Mesendoderm (in vitro differentiated cells): ENCODE measurements at regions not wholly inside any gene's neighbourhood (a gene's known extent, or its start where the extent isn't known, plus 50 kb on each side); places are given as distances from the start of the nearest gene placed in this dataset.
A peak's percentile ranks its signal among the peaks of the same experiment; 100 is the strongest.

Source experiments
- DNase-seq: peaks from one replicate; pipeline ENCODE4 v3.0.0; 2013
- H2AK5ac ChIP-seq: 2 replicates; pipeline ENCODE4 v1.6.1; 2013; ENCODE audit warnings: low read length, inconsistent platforms
- H2BK120ac ChIP-seq: 2 replicates; pipeline ENCODE4 v1.6.1; 2013; ENCODE audit warnings: low read depth, mild to moderate bottlenecking, low read length, moderate library complexity, mixed read lengths
- H2BK15ac ChIP-seq: replicated peaks from 2 replicates; pipeline ENCODE4 v1.6.1; 2013; ENCODE audit warnings: low read depth, mild to moderate bottlenecking, moderate library complexity
- H2BK5ac ChIP-seq: 2 replicates; pipeline ENCODE4 v1.6.1; 2013; ENCODE audit warnings: low read length, inconsistent platforms
- H3K18ac ChIP-seq: 2 replicates; pipeline ENCODE4 v1.6.1; 2013; ENCODE audit warnings: mild to moderate bottlenecking, low read length, mixed read lengths
- H3K23ac ChIP-seq: one replicate; pipeline ENCODE4 v1.6.1; 2013; ENCODE audit warnings: low read length
- H3K27ac ChIP-seq: 2 replicates; pipeline ENCODE4 v1.5.1; 2013; ENCODE audit warnings: low read depth, mild to moderate bottlenecking, inconsistent platforms, low read length, moderate library complexity
- H3K27me3 ChIP-seq: 2 replicates; pipeline ENCODE4 v1.6.1; 2013; ENCODE audit warnings: low read length, control low read depth, mild to moderate bottlenecking, inconsistent platforms; ENCODE audit not compliant: insufficient read depth, poor library complexity
- H3K36me3 ChIP-seq: 2 replicates; pipeline ENCODE4 v1.6.1; 2013; ENCODE audit warnings: low read length, inconsistent platforms; ENCODE audit not compliant: control insufficient read depth, insufficient read depth
- H3K4ac ChIP-seq: one replicate; pipeline ENCODE4 v1.6.1; 2013; ENCODE audit warnings: low read depth, mild to moderate bottlenecking, low read length, moderate library complexity
- H3K4me1 ChIP-seq: 2 replicates; pipeline ENCODE4 v1.6.1; 2013; ENCODE audit warnings: low read depth, low read length, inconsistent platforms; ENCODE audit not compliant: control insufficient read depth
- H3K4me2 ChIP-seq: 2 replicates; pipeline ENCODE4 v1.6.1; 2013; ENCODE audit warnings: low read length
- H3K4me3 ChIP-seq: 2 replicates; pipeline ENCODE4 v1.5.1; 2013; ENCODE audit warnings: mild to moderate bottlenecking, low read length
- H3K56ac ChIP-seq: one replicate; pipeline ENCODE4 v1.6.1; 2013; ENCODE audit warnings: low read length
- H3K79me1 ChIP-seq: 2 replicates; pipeline ENCODE4 v1.6.1; 2013; ENCODE audit warnings: low read length, inconsistent platforms
- H3K79me2 ChIP-seq: 2 replicates; pipeline ENCODE4 v1.6.1; 2013; ENCODE audit warnings: mild to moderate bottlenecking, low read length; ENCODE audit not compliant: control insufficient read depth, insufficient read depth
- H3K9ac ChIP-seq: 2 replicates; pipeline ENCODE4 v1.6.1; 2013; ENCODE audit warnings: low read length, inconsistent platforms
- H4K5ac ChIP-seq: one replicate; pipeline ENCODE4 v1.6.1; 2013; ENCODE audit warnings: low read length
- H4K8ac ChIP-seq: one replicate; pipeline ENCODE4 v1.6.1; 2013; ENCODE audit warnings: low read depth, mild to moderate bottlenecking, control low read depth, low read length, moderate library complexity
- WGBS: extraction: QIAGEN DNeasy Blood & Tissue Kit; methylation state at CpG from one replicate; pipeline ENCODE4 v1.1.7; 2013; ENCODE audit warnings: low lambda C conversion rate, missing lambda C conversion rate; ENCODE audit not compliant: insufficient coverage; ENCODE audit errors: extremely low coverage; 5-methylcytosine and 5-hydroxymethylcytosine counted together

DNA sequence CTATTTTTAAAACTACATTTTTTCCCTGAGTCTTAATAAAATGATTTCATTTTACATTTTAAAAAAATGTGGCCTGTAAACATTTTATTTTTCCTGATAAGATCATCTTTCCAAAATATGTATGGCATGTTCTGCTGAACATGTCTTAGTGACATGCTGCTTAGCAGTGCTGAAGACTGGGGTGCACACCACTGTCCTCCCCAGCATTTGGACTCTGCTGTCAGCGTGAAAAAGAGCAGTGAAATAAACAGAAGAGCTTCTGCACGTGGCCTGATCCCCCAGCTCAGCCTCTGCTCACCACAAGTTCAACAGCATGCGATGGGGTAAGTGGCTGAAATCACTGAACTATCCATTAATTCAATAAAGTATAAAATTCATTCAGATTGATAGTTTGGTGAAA is 81.6 kb upstream of the ZNF521 start:
- Histone ChIP-seq H3K23ac (no peak overlapping the region), H2BK15ac (no peak overlapping the region), H4K8ac (no peak overlapping the region), H3K4me1 (no peaks in the 10 kb centered on the region), H3K9ac (no peak overlapping the region), H3K79me2 (no peaks in the 10 kb centered on the region), H3K36me3 (no peaks in the 10 kb centered on the region), H3K18ac (no peak overlapping the region), H3K4me2 (no peak overlapping the region), H2BK120ac (no peak overlapping the region), H2BK5ac (no peak overlapping the region), H4K5ac (no peak overlapping the region), H3K27me3 (no peaks in the 10 kb centered on the region), H3K4me3 (no peak overlapping the region), H3K56ac (no peak overlapping the region), H2AK5ac (no peak overlapping the region), H3K27ac (no peak overlapping the region), H3K4ac (no peak overlapping the region), H3K79me1 (no peaks in the 10 kb centered on the region)
- no CpG with 5 or more reads among the region's 3 CpGs for WGBS
- no peak for DNase-seq

DNA sequence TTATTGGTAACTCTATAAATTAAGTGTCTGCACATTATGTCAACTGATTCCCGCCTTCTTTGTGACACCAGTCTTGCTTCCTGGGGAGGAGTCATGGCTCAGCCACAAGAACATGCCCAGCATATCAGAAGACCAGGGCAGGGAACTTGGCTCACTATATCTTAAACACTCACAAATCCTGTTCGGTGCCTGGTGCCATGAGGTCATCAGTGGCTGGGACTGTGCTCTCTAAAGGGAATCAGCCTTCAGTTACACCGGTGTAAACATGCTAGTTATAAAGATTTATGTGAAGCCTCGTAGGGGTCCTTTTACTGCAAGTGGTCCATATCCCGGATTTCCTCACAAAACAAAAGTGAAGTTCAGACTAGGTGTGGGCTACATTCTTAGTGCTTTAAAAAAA is 73.1 kb upstream of the ZNF521 start:
- H2AK5ac ChIP-seq: no peak overlapping the region
- H3K56ac ChIP-seq: no peak overlapping the region
- no peaks in the 10 kb centered on the region for H3K79me2 ChIP-seq
- H2BK5ac ChIP-seq: no peak overlapping the region
- H3K4me1 ChIP-seq: peaks cover 3% of the 10 kb centered on the region
- no peak overlapping the region for H4K8ac ChIP-seq
- no peak overlapping the region for H3K18ac ChIP-seq
- no peak overlapping the region for H3K4me3 ChIP-seq
- no peak overlapping the region for H3K9ac ChIP-seq
- H4K5ac ChIP-seq: no peak overlapping the region
- no peak overlapping the region for H3K23ac ChIP-seq
- H3K4me2 ChIP-seq: no peak overlapping the region
- no peaks in the 10 kb centered on the region for H3K36me3 ChIP-seq
- no peak overlapping the region for H3K27ac ChIP-seq
- no peaks in the 10 kb centered on the region for H3K27me3 ChIP-seq
- H3K4ac ChIP-seq: no peak overlapping the region
- H2BK120ac ChIP-seq: no peak overlapping the region
- WGBS: no CpG with 5 or more reads among the region's 5 CpGs
- H2BK15ac ChIP-seq: no peak overlapping the region
- H3K79me1 ChIP-seq: no peaks in the 10 kb centered on the region
- DNase-seq: no peak

DNA sequence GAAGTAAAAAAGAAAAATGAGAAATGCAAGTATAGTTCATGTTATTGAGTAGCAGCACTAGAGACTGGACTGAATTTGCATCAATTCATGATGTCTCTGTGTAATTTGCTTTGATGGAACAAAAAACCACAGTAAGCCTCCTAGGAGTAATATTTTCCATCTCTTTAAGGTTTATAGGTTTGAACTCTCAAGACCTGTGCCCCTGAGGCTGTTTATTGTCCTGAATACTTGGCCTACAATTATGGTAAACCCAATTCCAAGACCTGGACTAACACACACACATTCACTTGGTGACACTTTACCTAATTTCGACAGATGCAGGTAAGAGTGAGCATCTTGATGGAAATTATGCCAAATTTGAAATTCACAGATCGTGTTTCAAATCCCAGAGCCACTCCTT is 71.8 kb upstream of the ZNF521 start:
- H4K8ac ChIP-seq: no peak overlapping the region
- no peak overlapping the region for H3K56ac ChIP-seq
- H2AK5ac ChIP-seq: no peak overlapping the region
- no peak overlapping the region for H3K27ac ChIP-seq
- no peaks in the 10 kb centered on the region for H3K27me3 ChIP-seq
- H3K23ac ChIP-seq: no peak overlapping the region
- no peak overlapping the region for H3K4me2 ChIP-seq
- peaks cover 3% of the 10 kb centered on the region for H3K4me1 ChIP-seq
- H3K79me2 ChIP-seq: no peaks in the 10 kb centered on the region
- no peaks in the 10 kb centered on the region for H3K36me3 ChIP-seq
- no peak overlapping the region for H3K9ac ChIP-seq
- no peak overlapping the region for H2BK5ac ChIP-seq
- no peak overlapping the region for H4K5ac ChIP-seq
- DNase-seq: no peak
- H3K4ac ChIP-seq: no peak overlapping the region
- no peak overlapping the region for H2BK120ac ChIP-seq
- H3K4me3 ChIP-seq: no peak overlapping the region
- no CpG with 5 or more reads among the region's 2 CpGs for WGBS
- H3K18ac ChIP-seq: no peak overlapping the region
- H2BK15ac ChIP-seq: no peak overlapping the region
- H3K79me1 ChIP-seq: no peaks in the 10 kb centered on the region

DNA sequence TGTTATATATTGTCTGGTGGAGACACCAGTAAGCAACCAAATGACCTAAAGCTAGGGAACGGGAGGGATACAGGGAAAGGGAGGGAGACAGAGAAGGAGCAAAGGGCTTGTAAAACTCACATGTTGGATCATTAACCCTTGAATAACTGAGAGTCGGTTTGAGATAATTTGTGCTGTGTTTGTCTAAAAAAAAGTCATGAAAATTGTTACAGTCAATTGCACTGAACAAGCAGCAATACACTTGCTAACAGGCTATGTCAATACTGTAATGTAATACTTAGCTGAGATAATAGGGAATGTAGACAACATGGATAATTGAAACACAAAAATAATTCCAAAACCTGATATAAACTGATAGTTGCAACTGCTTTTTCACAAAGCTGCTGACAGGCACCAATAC is 71.3 kb upstream of the ZNF521 start:
- Histone ChIP-seq H2BK5ac (no peak overlapping the region), H2AK5ac (no peak overlapping the region), H3K27ac (no peak overlapping the region), H2BK15ac (no peak overlapping the region), H2BK120ac (no peak overlapping the region), H3K18ac (no peak overlapping the region), H3K79me2 (no peaks in the 10 kb centered on the region), H3K23ac (no peak overlapping the region), H3K4me2 (no peak overlapping the region), H3K36me3 (no peaks in the 10 kb centered on the region), H3K56ac (no peak overlapping the region), H3K79me1 (no peaks in the 10 kb centered on the region), H3K4me1 (peaks cover 3% of the 10 kb centered on the region), H3K4me3 (no peak overlapping the region), H3K27me3 (no peaks in the 10 kb centered on the region), H4K5ac (no peak overlapping the region), H4K8ac (no peak overlapping the region), H3K9ac (no peak overlapping the region), H3K4ac (no peak overlapping the region)
- no CpG with 5 or more reads among the region's 2 CpGs for WGBS
- DNase-seq: no peak

DNA sequence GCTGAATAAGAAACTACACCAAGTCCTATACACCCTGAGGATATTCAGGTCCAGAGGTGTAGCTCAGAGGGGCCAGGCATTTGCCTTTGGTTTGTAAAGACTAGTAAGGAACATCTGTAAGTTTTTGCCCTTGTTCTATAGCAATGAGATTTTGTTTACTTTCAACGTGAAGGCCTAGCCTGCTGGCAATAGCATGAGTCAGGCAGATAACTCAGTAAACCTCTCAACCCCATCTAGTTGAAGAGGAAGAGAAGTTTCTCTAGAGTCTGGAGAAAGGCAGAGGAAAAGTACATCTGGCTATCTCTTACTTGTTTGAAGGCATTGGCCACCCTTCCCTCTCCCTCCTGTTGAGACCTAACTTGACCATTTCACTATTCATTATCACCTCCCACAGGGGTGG is 70.3 kb upstream of the ZNF521 start:
- WGBS: no CpG with 5 or more reads among the region's 1 CpG

DNA sequence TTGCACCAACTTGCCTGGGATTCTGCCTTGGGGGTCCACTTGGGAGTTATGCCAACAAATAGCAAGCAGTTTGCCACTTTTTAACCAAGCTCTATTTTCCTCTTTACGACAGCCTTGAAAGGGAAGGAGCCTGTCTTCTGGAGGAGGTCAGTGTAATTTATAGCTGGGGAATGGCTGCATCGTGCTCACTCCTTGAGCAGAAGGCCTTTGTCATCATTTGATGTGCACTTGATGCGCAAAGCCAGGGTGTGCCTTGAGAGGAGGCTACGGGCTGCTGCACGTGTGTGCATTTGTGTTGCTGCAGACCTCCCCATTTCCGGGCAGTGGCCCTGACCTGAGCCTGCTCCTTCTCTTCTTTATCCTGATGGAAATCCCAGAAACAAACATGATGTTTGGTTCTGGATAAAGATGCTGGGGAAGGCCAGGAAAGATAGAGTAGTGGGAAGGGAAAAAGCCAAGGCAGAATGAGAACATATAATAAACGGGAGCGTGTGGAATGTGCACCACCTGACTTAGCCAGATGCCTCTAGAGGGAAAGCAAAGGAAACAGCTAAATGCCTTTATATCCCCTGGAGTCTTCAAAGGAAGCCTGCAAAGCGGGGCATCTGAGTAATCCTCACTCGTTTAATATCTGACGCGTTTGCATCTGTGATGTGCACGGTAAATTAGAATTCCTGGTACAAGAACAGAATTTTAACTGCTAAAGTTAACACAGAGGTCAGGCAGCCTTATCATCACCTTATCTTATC is 68.3 kb upstream of the ZNF521 start:
- Histone ChIP-seq H3K36me3 (no peaks in the 10 kb centered on the region), H3K4ac (no peak overlapping the region), H4K8ac (no peak overlapping the region), H2BK5ac (no peak overlapping the region), H3K56ac (no peak overlapping the region), H2AK5ac (no peak overlapping the region), H3K9ac (no peak overlapping the region), H3K27me3 (no peaks in the 10 kb centered on the region), H2BK15ac (no peak overlapping the region), H3K4me3 (no peak overlapping the region), H3K18ac (no peak overlapping the region), H3K4me1 (peaks cover 3% of the 10 kb centered on the region), H3K79me1 (no peaks in the 10 kb centered on the region), H3K4me2 (no peak overlapping the region), H3K79me2 (no peaks in the 10 kb centered on the region), H2BK120ac (no peak overlapping the region), H3K27ac (no peak overlapping the region), H3K23ac (no peak overlapping the region), H4K5ac (no peak overlapping the region)
- DNase-seq: peak; percentile 22
- no CpG with 5 or more reads among the region's 13 CpGs for WGBS

More for the DNA sequence above, 70.3 kb upstream of the ZNF521 start:
- Histone ChIP-seq H3K27me3 (no peaks in the 10 kb centered on the region), H3K79me1 (no peaks in the 10 kb centered on the region), H4K8ac (no peak overlapping the region), H3K4ac (no peak overlapping the region), H3K4me1 (peaks cover 3% of the 10 kb centered on the region), H3K4me2 (no peak overlapping the region), H3K36me3 (no peaks in the 10 kb centered on the region), H3K9ac (no peak overlapping the region), H4K5ac (no peak overlapping the region), H2BK5ac (no peak overlapping the region), H3K18ac (no peak overlapping the region), H3K79me2 (no peaks in the 10 kb centered on the region), H3K4me3 (no peak overlapping the region), H3K27ac (no peak overlapping the region), H2AK5ac (no peak overlapping the region), H2BK120ac (no peak overlapping the region), H3K56ac (no peak overlapping the region), H3K23ac (no peak overlapping the region), H2BK15ac (no peak overlapping the region)
- DNase-seq: peak; percentile 29
